Stimulated activated effector memory CD8-positive, alpha-beta T cell treated with anti-CD3 and anti-CD28 coated beads, Interleukin-12 subunit alpha, Interleukin-12 subunit beta, amount 100 ng/mL, for 72 hours (primary cell): ENCODE measurements at regions not wholly inside any gene's neighbourhood (a gene's known extent, or its start where the extent isn't known, plus 50 kb on each side); places are given as distances from the start of the nearest gene placed in this dataset.
A peak's percentile ranks its signal among the peaks of the same experiment; 100 is the strongest.

ENCODE experiments used
- ATAC-seq: fragments of 150-1000 bp; cut with Tn5 transposase; 2 replicates; pipeline ENCODE4 v1.10.0; 2021
- DNase-seq, 2 donors: peaks; one replicate each; pipeline ENCODE4 v3.0.0; 2021 to 2022; ENCODE audit warnings: low spot score in 2 of 2
- H3K27ac Mint-ChIP-seq: one replicate; pipeline ENCODE4 v1.8.0; 2022; ENCODE audit warnings: mild to moderate bottlenecking, mixed read lengths
- H3K36me3 Mint-ChIP-seq: one replicate; pipeline ENCODE4 v1.8.0; 2022; ENCODE audit warnings: mild to moderate bottlenecking, mixed read lengths
- H3K4me1 Mint-ChIP-seq: one replicate; pipeline ENCODE4 v1.8.0; 2022; ENCODE audit warnings: mixed read lengths
- H3K4me3 Mint-ChIP-seq: one replicate; pipeline ENCODE4 v1.8.0; 2022; ENCODE audit warnings: mild to moderate bottlenecking, mixed read lengths
- H3K9me3 Mint-ChIP-seq: one replicate; pipeline ENCODE4 v1.8.0; 2022; ENCODE audit warnings: mixed read lengths

DNA sequence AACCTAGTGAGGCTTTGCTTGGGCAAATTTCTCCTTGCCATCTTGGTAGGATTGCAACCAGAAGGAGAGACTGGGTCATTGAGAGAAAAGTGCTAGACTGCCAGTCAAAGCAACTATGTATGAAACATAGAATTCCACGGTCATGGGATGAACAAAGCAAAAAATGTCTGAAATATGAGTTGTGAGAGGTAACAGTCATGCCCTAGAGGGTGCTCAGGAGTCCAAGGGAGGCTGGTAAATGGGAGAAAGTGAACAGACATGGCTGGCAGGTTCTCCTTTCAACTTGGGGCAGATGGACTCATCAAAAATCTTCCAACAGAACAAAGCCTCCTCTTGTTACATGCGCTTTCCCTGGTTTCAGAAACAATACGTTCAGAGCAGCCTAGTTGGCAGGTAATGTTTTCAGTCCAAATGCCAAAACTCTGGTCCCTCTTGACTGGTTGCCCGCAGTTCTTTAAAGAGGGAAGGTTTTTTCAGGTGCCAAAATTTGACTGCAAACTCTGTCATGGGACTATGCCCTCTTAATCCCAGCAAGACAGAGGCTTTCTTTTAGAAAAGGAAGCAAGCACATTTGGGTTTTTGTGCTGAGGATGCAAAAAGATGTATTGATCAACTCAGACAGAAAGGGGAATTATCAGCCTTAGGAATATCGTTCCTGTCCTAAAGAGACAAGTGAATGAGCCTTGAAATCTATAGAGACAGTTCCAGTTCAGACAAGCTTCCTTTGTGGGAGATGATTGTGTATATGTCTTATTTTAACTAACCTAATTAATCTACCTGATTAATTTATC lies 68.5 kb upstream of the SASH1 start:
- no peak for DNase-seq
- H3K36me3 Mint-ChIP-seq, result no peaks in the 10 kb centered on the region
- no peak overlapping the region for H3K27ac Mint-ChIP-seq
- no peak for ATAC-seq
- H3K4me1 Mint-ChIP-seq, result no peaks in the 10 kb centered on the region
- H3K9me3 Mint-ChIP-seq, result no peaks in the 10 kb centered on the region
- H3K4me3 Mint-ChIP-seq, result no peak overlapping the region

DNA sequence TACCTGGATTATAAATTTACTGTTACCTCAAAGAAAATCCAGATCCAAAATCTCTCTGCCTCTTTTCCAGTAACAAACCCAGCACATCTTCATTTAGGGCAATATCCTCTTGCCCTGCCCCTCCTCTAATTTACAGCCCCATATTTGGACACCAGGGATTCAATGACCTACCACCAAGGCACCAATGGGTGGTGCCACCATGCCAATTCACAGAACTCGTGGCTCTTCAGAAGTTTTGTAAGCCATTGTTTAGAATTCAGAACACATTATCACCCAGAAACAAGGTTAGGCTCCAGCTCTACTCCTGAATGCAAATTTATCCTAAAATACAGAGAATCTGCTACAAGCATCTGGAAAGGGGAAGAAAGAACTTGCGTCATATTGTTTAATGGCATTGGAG lies 67.8 kb upstream of the SASH1 start:
- DNase-seq (no peak), ATAC-seq (no peak)
- Mint-ChIP-seq H3K4me1 (no peaks in the 10 kb centered on the region), H3K27ac (no peak overlapping the region), H3K9me3 (no peaks in the 10 kb centered on the region), H3K36me3 (no peaks in the 10 kb centered on the region), H3K4me3 (no peak overlapping the region)

DNA sequence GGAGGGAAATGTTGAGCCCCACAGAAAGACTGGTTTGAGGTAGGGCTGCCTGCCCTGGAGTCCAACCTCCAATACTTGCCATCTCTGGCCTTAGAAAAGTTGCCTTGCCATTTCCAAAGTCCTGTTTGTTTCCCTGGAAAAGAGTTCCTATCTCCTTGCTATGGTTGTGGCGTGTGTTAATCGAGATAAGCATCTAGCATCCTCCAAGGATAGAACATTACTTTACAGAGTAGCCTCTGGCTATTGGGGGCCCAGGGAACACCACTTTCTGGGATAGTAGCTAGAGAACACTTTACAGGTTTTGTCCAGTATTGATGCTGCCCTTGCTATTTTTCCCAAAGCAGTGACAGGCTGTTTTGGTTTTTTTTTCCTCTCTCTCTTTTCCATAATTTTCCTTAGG lies 57.4 kb upstream of the SASH1 start:
- no peak for DNase-seq
- Mint-ChIP-seq H3K36me3 (no peaks in the 10 kb centered on the region), H3K9me3 (no peaks in the 10 kb centered on the region), H3K4me1 (no peaks in the 10 kb centered on the region), H3K27ac (no peak overlapping the region), H3K4me3 (no peak overlapping the region)
- ATAC-seq, result no peak

DNA sequence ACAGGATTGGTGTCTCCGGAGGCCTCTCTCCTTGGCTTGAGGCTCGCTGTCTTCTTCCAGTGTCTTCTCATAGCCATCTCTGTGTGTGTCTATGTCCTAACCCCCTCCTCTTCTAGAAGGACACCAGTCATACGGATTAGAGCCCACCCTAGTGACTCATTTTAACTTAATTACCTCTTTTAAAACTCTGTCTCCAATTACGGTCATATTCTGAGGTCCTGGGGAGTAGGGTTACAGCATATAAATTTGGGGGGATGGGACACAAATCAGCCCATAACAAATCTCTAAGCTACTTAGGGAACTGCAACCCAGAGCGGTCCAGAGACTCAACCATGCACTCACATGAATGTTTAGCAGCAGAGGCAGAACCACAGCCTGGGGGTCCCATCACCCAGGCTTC lies 56.1 kb upstream of the SASH1 start:
- H3K9me3 Mint-ChIP-seq, result no peaks in the 10 kb centered on the region
- ATAC-seq (peak; percentile 36), DNase-seq (no peak)
- H3K27ac Mint-ChIP-seq, result no peak overlapping the region
- no peak overlapping the region for H3K4me3 Mint-ChIP-seq
- H3K4me1 Mint-ChIP-seq, result no peaks in the 10 kb centered on the region
- H3K36me3 Mint-ChIP-seq, result no peaks in the 10 kb centered on the region

DNA sequence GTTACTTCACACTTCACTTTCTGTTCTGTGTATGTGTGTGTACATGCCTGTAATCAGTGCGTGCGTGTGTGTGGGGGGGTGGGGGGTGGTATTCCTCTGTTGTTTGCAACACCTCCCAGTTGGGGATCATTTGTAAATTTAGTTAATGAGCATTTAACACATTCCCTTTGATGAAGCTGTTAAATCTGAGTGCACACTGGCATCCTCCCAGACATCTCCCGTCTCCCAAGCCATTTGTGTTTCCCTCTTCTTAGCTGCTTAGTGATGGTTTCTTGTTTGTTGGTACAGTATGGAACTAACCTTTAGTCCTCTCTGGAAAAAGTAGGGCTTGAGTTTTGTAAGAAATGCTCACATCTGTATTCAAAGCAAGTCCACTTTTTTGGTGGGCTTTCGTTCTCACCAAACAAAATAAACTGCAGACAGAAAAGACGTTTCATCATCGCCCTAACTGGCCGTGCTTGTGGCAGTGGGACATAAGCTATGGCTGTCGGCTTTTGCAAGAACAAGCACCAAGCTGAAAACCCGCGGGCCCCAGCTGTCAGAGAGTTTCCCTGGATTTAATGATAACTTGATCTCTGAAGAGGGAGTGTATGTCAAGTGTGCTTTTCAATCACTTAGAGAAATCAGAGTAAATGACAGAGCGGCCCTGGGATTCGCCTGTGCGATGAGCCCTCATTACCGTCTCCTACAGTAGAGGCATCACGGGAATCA lies 54.9 kb upstream of the SASH1 start:
- ATAC-seq, result no peak
- Mint-ChIP-seq H3K9me3 (no peaks in the 10 kb centered on the region), H3K4me1 (no peaks in the 10 kb centered on the region), H3K27ac (no peak overlapping the region), H3K4me3 (no peak overlapping the region), H3K36me3 (no peaks in the 10 kb centered on the region)
- no peak for DNase-seq

DNA sequence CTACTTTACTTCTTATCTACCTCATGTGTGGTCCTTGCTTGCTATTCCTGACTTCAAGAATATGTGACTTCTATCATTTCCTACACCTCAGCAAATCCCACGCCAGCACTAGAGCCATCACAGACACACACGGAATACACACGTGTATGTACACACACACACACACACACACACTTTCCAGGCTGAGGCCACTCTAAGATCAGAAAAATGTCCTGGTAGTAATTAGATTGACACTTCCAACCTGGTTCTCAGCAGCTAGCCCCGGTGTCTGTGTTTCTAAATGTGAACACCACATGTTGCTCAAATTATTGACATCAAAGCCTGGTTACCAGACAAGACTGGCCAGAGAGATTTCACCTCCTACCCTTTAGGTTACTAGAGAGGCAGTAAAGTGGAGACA lies 54.1 kb upstream of the SASH1 start:
- Mint-ChIP-seq H3K36me3 (no peaks in the 10 kb centered on the region), H3K27ac (no peak overlapping the region), H3K4me3 (no peak overlapping the region), H3K4me1 (no peaks in the 10 kb centered on the region), H3K9me3 (no peaks in the 10 kb centered on the region)
- DNase-seq (no peak), ATAC-seq (no peak)

DNA sequence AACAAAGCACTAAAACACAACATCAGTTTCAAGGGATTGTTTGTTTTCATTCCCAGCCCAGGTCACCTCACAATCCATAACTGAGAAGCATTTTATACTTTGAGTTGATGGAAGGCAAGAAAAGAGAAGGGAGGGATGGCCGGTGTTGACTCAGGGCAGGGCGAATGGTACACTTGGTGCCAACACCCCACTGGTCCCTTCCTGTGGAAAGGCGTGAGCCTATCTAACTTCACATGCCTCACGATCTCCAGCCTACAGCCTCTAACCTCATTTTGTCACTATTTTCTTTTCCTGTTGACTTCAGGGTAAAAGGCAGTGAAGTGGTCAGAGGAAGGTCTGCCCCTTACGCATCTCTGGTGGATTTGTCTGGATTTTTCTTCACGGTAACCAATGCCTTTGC lies 53.5 kb upstream of the SASH1 start:
- DNase-seq (no peak), ATAC-seq (no peak)
- H3K27ac Mint-ChIP-seq, result no peak overlapping the region
- H3K4me3 Mint-ChIP-seq, result no peak overlapping the region
- no peaks in the 10 kb centered on the region for H3K4me1 Mint-ChIP-seq
- H3K36me3 Mint-ChIP-seq, result no peaks in the 10 kb centered on the region
- no peaks in the 10 kb centered on the region for H3K9me3 Mint-ChIP-seq

DNA sequence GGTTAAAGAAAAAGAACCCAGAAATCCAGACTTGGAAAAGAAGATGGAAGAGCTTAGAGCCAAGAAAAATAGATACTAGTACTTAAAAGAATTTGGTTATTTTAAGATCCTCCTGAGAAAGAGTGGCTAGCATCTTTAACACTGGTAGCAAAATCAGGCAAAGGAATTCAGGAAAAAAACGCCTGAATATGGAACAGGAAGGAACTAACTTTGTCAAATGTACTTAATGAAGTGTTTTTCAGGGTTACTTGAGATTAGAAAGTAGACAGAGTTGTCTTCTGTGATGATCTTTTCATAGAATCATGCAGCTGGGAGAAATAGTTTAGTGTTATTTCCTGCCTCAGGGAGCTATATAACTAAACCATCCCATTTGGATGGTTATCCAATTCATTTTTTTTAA lies 50.8 kb upstream of the SASH1 start:
- no peak overlapping the region for H3K4me3 Mint-ChIP-seq
- H3K9me3 Mint-ChIP-seq, result no peaks in the 10 kb centered on the region
- H3K36me3 Mint-ChIP-seq, result no peaks in the 10 kb centered on the region
- no peak overlapping the region for H3K27ac Mint-ChIP-seq
- no peaks in the 10 kb centered on the region for H3K4me1 Mint-ChIP-seq
- DNase-seq, result no peak
- no peak for ATAC-seq
